GM21576 (cell line): ENCODE measurements at regions not wholly inside any gene's neighbourhood (a gene's known extent, or its start where the extent isn't known, plus 50 kb on each side); places are given as distances from the start of the nearest gene placed in this dataset.

ENCODE experiments used
- ATAC-seq: cut with Tn5 transposase; IDR thresholded peaks from one replicate; pipeline ENCODE4 v1.9.1; 2021; ENCODE audit warnings: mild to moderate bottlenecking, moderate library complexity; ENCODE audit not compliant: unreplicated experiment

GRCh38 chr10:121290674-121291073 is 307.6 kb downstream of the FGFR2 start:
- no peak for ATAC-seq

DNA sequence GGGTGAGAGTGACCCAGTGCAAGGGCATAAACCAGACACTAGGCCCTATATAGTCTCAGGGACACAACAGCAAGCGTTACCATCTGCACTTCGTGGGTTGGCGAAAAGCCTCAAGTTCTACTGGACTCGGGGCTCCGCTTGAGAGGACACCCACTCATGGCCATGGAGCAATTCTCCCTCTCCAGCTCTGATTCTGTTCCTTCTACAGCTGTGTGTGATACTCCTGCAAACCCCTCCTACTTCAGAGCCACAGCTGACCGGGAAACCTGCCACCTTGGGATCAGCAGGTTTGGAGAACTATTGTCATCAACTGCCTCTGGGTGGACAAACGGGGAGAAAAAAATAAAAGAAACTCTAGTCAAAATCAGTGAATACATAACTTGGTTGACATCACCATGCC is 306.9 kb downstream of the FGFR2 start:
- no peak for ATAC-seq

GRCh38 chr10:121291823-121292222 is 306.4 kb downstream of the FGFR2 start:
- no peak for ATAC-seq

DNA sequence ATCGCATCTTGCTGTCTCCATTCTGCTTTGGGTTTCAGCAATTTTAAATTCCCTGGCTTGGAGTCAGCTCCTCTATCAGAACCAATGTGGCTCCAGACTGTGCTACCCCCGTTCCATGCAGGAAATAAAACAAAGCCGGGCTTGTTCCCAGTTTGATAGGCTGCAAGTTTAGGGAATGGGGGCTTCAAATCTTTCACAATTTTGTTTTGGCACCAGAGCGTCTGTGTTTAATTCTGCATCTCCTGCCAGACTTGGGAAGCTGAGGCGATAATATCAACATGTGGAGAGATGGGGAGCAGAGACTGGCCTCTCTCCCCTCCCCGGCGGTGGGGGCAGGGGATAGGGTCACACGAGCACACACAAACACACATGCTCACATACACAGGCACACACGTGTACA is 305.9 kb downstream of the FGFR2 start:
- ATAC-seq: no peak

- ATAC-seq: no peak
These were observed 305.1 kb downstream of the FGFR2 start for GRCh38 chr10:121293110-121293509.

DNA sequence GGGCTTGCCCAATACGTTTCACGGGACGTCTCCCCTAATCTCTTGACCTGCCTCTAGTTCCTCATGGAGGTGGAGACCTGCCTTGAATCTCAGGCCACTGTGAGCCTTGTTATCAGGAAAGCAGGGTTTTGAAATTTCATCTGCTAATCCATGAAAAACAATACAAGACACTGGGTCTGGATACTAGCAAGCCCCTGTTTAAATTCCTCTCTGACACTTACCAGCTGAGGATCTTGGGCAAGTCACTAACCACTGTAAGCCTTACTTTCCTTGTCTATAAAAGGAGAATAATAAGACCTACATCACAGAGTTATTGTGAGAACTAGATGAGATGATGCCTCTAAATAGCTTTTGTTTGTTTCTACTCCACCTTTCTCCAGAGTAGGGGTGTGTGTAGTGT is 303.6 kb downstream of the FGFR2 start:
- no peak for ATAC-seq

- no peak for ATAC-seq
These were observed 301.9 kb downstream of the FGFR2 start for GRCh38 chr10:121296378-121296777.

- no peak for ATAC-seq
These were observed 301.2 kb downstream of the FGFR2 start for GRCh38 chr10:121296881-121297585.

- ATAC-seq: no peak
These were observed 297.5 kb downstream of the FGFR2 start for GRCh38 chr10:121300723-121301122.

GRCh38 chr10:121302541-121303180 is 295.6 kb downstream of the FGFR2 start:
- ATAC-seq: no peak

DNA sequence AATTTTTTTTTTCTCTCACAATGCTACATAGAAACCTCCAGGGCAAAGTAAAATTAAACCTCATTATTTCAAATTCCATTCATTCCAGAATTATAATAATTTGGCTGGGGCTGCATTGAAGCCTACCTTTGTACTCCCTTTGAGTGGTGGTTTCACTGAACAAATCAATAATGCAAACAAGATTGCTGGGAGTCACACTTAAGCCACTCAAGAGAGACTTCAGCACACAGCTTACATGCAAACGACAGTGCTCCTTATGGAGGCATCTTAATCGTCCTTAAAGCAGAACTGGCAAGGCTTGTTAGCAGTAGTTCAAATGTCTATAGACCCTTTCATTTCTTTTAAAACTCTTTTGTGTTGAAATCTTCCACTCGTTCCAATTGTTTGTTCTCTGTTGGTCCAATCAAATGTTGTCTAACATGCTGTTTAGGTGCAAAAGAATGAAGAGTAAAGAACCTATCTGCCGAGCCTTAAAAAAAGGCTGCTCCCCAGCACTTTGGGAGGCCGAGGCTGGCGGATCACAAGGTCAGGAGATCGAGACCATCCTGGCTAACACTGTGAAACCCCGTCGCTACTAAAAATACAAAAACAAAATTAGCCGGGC is 294.9 kb downstream of the FGFR2 start:
- no peak for ATAC-seq

DNA sequence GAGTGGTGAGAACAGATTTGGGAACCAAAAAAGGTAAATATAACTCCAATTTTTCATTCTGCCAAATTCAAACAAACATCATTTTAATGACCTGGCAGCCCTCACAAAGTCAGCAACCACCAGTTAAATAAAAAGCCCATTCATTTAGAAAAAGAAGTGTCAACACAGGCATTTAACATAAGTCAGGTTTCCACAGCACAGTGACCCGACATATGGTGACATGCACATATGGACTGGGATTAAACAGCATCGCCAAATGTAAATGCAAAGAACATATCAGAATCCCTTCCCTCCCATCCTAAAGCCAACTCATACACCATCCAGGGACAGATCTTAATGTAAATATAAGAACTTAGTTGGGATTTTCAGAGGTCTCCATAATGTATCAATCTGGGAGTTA is 293.2 kb downstream of the FGFR2 start:
- ATAC-seq: no peak

- no peak for ATAC-seq
These were observed 292.0 kb downstream of the FGFR2 start for GRCh38 chr10:121306159-121306673.

DNA sequence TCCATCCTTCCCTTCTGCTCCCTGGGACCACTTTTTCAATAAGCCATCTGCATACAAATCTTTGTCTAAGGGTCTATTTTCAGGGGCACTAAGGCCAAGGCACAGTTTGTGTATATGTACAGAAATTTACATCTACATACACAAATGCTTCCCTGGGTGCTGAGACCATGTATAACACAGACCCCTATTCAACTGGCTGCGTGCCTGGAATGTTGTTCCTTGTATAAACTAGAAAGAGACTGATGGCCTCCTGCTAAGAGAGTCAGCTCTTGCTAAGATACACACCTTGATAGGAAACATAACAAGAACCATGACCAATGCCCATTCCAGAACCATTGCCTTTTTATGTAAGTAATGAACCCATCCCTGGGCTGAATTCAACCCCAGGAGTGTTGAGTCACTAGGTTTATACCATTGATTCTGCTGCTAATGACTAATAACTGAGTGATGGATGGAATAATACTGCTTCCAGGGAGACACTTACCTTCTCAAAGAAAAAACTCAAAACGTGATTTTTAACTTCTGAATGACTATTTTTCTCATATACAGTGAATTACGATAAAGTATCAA is 290.7 kb downstream of the FGFR2 start:
- ATAC-seq: no peak

- no peak for ATAC-seq
These were observed 290.2 kb downstream of the FGFR2 start for GRCh38 chr10:121308020-121308419.

GRCh38 chr10:121309164-121309563 is 289.1 kb downstream of the FGFR2 start:
- ATAC-seq: no peak

GRCh38 chr10:121310151-121310711 is 288.0 kb downstream of the FGFR2 start:
- no peak for ATAC-seq

GRCh38 chr10:121311812-121312443 is 286.3 kb downstream of the FGFR2 start:
- ATAC-seq: no peak

- no peak for ATAC-seq
These were observed 285.7 kb downstream of the FGFR2 start for GRCh38 chr10:121312587-121312986.

GRCh38 chr10:121313119-121313875 is 284.9 kb downstream of the FGFR2 start:
- no peak for ATAC-seq
